ENCODE measurements at regions not wholly inside any gene's neighbourhood (a gene's known extent, or its start where the extent isn't known, plus 50 kb on each side); places are given as distances from the start of the nearest gene placed in this dataset.

- Mint-ChIP-seq H3K27me3 (no peaks in the 10 kb centered on the region), H3K4me1 (ENCODE audit: low read depth) (no peaks in the 10 kb centered on the region), H3K4me3 (ENCODE audit: low read depth) (no peak overlapping the region), H3K27ac (no peak overlapping the region), H3K36me3 (ENCODE audit: insufficient read depth) (no peaks in the 10 kb centered on the region), H3K9me3 (ENCODE audit: low read depth) (no peaks in the 10 kb centered on the region)
- TF ChIP-seq CTCF (IDR thresholded peaks at IDR 0.05; ENCODE audit: unreplicated experiment), result no peak
- no peak for DNase-seq (ENCODE audit: low spot score, unreplicated experiment)
These were observed 282.9 kb upstream of the PCDH7 start for GRCh38 chr4:30437316-30437715.

DNA sequence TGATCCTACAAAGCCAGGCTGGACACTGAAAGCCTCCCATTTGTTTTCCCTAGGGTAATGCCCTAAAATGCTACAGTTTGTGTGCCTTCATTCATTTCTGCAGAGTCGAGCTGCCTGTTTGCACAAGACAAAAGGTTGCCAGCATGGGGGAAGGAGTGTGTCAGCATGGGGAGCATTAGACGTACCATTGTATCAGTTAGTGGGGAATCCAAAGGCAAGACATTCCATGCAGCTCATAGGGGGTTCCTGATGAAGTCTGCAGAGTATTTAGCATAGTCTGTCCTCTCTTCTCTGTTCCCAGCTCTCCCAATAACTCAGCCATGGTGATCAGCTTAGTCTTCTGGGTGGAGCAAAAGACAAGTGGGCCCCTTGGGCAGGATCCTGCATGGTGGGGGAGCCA, 276.9 kb upstream of the PCDH7 start:
- DNase-seq (ENCODE audit: low spot score, unreplicated experiment), result no peak
- Mint-ChIP-seq H3K27ac (no peak overlapping the region), H3K4me3 (ENCODE audit: low read depth) (no peak overlapping the region), H3K36me3 (ENCODE audit: insufficient read depth) (no peaks in the 10 kb centered on the region), H3K27me3 (no peaks in the 10 kb centered on the region), H3K4me1 (ENCODE audit: low read depth) (no peaks in the 10 kb centered on the region), H3K9me3 (ENCODE audit: low read depth) (no peaks in the 10 kb centered on the region)
- no peak for TF ChIP-seq CTCF (IDR thresholded peaks at IDR 0.05; ENCODE audit: unreplicated experiment)

DNA sequence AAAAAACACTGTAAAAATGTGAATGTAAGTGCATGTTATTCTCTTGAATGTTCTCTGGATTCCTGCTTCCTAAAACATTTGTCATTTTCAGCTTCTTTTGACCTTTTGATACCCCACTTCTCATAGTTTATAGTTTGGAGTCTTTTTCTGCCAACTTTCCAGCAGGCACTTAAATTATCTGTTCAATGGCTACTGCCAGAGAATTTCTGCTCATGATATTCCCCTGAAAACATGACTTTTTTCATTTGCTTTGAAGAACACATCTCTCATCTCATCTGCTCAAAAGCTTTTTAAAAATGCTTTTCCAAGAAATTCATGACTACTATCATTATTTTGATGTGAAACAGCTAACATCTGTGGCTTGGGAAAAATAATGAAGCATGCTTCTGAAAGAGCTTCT, 269.7 kb upstream of the PCDH7 start:
- H3K27me3 Mint-ChIP-seq, result no peaks in the 10 kb centered on the region
- DNase-seq (ENCODE audit: low spot score, unreplicated experiment), result no peak

GRCh38 chr4:30454504-30454903, 265.7 kb upstream of the PCDH7 start:
- TF ChIP-seq CTCF (IDR thresholded peaks at IDR 0.05; ENCODE audit: unreplicated experiment), result no peak
- peaks cover 3% of the 10 kb centered on the region for H3K9me3 Mint-ChIP-seq (ENCODE audit: low read depth)
- no peak overlapping the region for H3K4me3 Mint-ChIP-seq (ENCODE audit: low read depth)
- no peak overlapping the region for H3K27ac Mint-ChIP-seq
- H3K36me3 Mint-ChIP-seq (ENCODE audit: insufficient read depth), result no peaks in the 10 kb centered on the region
- peaks cover 1% of the 10 kb centered on the region for H3K4me1 Mint-ChIP-seq (ENCODE audit: low read depth)
- DNase-seq (ENCODE audit: low spot score, unreplicated experiment), result no peak
- H3K27me3 Mint-ChIP-seq, result no peaks in the 10 kb centered on the region

More for the DNA sequence above, 269.7 kb upstream of the PCDH7 start:
- peaks cover 1% of the 10 kb centered on the region for H3K4me1 Mint-ChIP-seq (ENCODE audit: low read depth)
- H3K9me3 Mint-ChIP-seq (ENCODE audit: low read depth), result no peaks in the 10 kb centered on the region
- H3K4me3 Mint-ChIP-seq (ENCODE audit: low read depth), result no peak overlapping the region
- no peak for TF ChIP-seq CTCF (IDR thresholded peaks at IDR 0.05; ENCODE audit: unreplicated experiment)
- no peak overlapping the region for H3K27ac Mint-ChIP-seq
- no peaks in the 10 kb centered on the region for H3K36me3 Mint-ChIP-seq (ENCODE audit: insufficient read depth)

- peaks cover 14% of the 10 kb centered on the region for H3K4me1 Mint-ChIP-seq (ENCODE audit: low read depth)
- TF ChIP-seq CTCF (IDR thresholded peaks at IDR 0.05; ENCODE audit: unreplicated experiment), result no peak
- H3K9me3 Mint-ChIP-seq (ENCODE audit: low read depth), result peaks cover 3% of the 10 kb centered on the region
- H3K27ac Mint-ChIP-seq, result no peak overlapping the region
- H3K27me3 Mint-ChIP-seq, result no peaks in the 10 kb centered on the region
- no peak overlapping the region for H3K4me3 Mint-ChIP-seq (ENCODE audit: low read depth)
- no peak for DNase-seq (ENCODE audit: low spot score, unreplicated experiment)
- H3K36me3 Mint-ChIP-seq (ENCODE audit: insufficient read depth), result no peaks in the 10 kb centered on the region
These were observed 263.5 kb upstream of the PCDH7 start for GRCh38 chr4:30456716-30457115.
